Type B pancreatic cell (in vitro differentiated cells): ENCODE measurements at regions not wholly inside any gene's neighbourhood (a gene's known extent, or its start where the extent isn't known, plus 50 kb on each side); places are given as distances from the start of the nearest gene placed in this dataset.

Source experiments
- DNase-seq: peaks from one replicate; pipeline ENCODE4 v3.0.0; 2021; ENCODE audit warnings: mixed read lengths; ENCODE audit not compliant: unreplicated experiment; ENCODE audit errors: extremely low spot score
- H3K27ac Mint-ChIP-seq: 2 replicates; pipeline ENCODE4 v1.8.0; 2021; ENCODE audit warnings: mild to moderate bottlenecking, mixed read lengths
- H3K27me3 Mint-ChIP-seq: 2 replicates; pipeline ENCODE4 v1.8.0; 2021; ENCODE audit warnings: mixed read lengths
- H3K36me3 Mint-ChIP-seq: 2 replicates; pipeline ENCODE4 v1.8.0; 2021; ENCODE audit warnings: mixed read lengths
- H3K4me1 Mint-ChIP-seq: one replicate; pipeline ENCODE4 v1.8.0; 2021; ENCODE audit warnings: mixed read lengths; ENCODE audit not compliant: unreplicated experiment
- H3K4me3 Mint-ChIP-seq: 2 replicates; pipeline ENCODE4 v1.8.0; 2021; ENCODE audit warnings: mild to moderate bottlenecking, mixed read lengths
- H3K9me3 Mint-ChIP-seq: 2 replicates; pipeline ENCODE4 v1.8.0; 2021; ENCODE audit warnings: mixed read lengths
- CTCF ChIP-seq: fragments of 200-600 bp; sonication (generic); conservative IDR thresholded peaks from 2 replicates; pipeline ENCODE4 v1.5.0; 2021; ENCODE audit warnings: antibody characterized with exemption, mild to moderate bottlenecking

- peaks cover 8% of the 10 kb centered on the region for H3K4me1 Mint-ChIP-seq
- no peak overlapping the region for H3K4me3 Mint-ChIP-seq
- no peak overlapping the region for H3K27ac Mint-ChIP-seq
- DNase-seq: no peak
- no peaks in the 10 kb centered on the region for H3K27me3 Mint-ChIP-seq
- no peak for TF ChIP-seq CTCF
- no peaks in the 10 kb centered on the region for H3K9me3 Mint-ChIP-seq
- no peaks in the 10 kb centered on the region for H3K36me3 Mint-ChIP-seq
Observed at GRCh38 chr1:87760654-87761053, 432.0 kb downstream of the LMO4 start.

GRCh38 chr1:87763483-87763882, 434.8 kb downstream of the LMO4 start:
- Mint-ChIP-seq H3K27ac (no peak overlapping the region), H3K36me3 (no peaks in the 10 kb centered on the region), H3K4me3 (no peak overlapping the region), H3K9me3 (no peaks in the 10 kb centered on the region), H3K27me3 (no peaks in the 10 kb centered on the region), H3K4me1 (peaks cover 8% of the 10 kb centered on the region)
- TF ChIP-seq CTCF: no peak
- DNase-seq: no peak

GRCh38 chr1:87765057-87765680, 436.5 kb downstream of the LMO4 start:
- no peaks in the 10 kb centered on the region for H3K27me3 Mint-ChIP-seq
- no peak for TF ChIP-seq CTCF
- H3K36me3 Mint-ChIP-seq: no peaks in the 10 kb centered on the region
- no peak overlapping the region for H3K4me3 Mint-ChIP-seq
- peaks cover 2% of the 10 kb centered on the region for H3K4me1 Mint-ChIP-seq
- no peak for DNase-seq
- H3K9me3 Mint-ChIP-seq: no peaks in the 10 kb centered on the region
- H3K27ac Mint-ChIP-seq: no peak overlapping the region

- Mint-ChIP-seq H3K36me3 (no peaks in the 10 kb centered on the region), H3K9me3 (no peaks in the 10 kb centered on the region), H3K4me3 (no peak overlapping the region), H3K27ac (no peak overlapping the region), H3K27me3 (no peaks in the 10 kb centered on the region), H3K4me1 (no peaks in the 10 kb centered on the region)
- TF ChIP-seq CTCF: no peak
- DNase-seq: no peak
Observed at GRCh38 chr1:87765681-87766070, 437.0 kb downstream of the LMO4 start.

GRCh38 chr1:87766737-87767136, 438.1 kb downstream of the LMO4 start:
- no peak for TF ChIP-seq CTCF
- H3K36me3 Mint-ChIP-seq: no peaks in the 10 kb centered on the region
- no peaks in the 10 kb centered on the region for H3K9me3 Mint-ChIP-seq
- no peaks in the 10 kb centered on the region for H3K27me3 Mint-ChIP-seq
- no peaks in the 10 kb centered on the region for H3K4me1 Mint-ChIP-seq
- no peak for DNase-seq
- H3K4me3 Mint-ChIP-seq: no peak overlapping the region
- H3K27ac Mint-ChIP-seq: no peak overlapping the region

- H3K36me3 Mint-ChIP-seq: no peaks in the 10 kb centered on the region
- peaks cover under 1% of the 10 kb centered on the region for H3K9me3 Mint-ChIP-seq
- H3K4me1 Mint-ChIP-seq: no peaks in the 10 kb centered on the region
- no peak overlapping the region for H3K27ac Mint-ChIP-seq
- H3K4me3 Mint-ChIP-seq: no peak overlapping the region
- H3K27me3 Mint-ChIP-seq: no peaks in the 10 kb centered on the region
- TF ChIP-seq CTCF: no peak
- no peak for DNase-seq
Observed at GRCh38 chr1:87778896-87779295, 450.2 kb downstream of the LMO4 start.
